ENCODE measurements at regions not wholly inside any gene's neighbourhood (a gene's known extent, or its start where the extent isn't known, plus 50 kb on each side); places are given as distances from the start of the nearest gene placed in this dataset.

DNA sequence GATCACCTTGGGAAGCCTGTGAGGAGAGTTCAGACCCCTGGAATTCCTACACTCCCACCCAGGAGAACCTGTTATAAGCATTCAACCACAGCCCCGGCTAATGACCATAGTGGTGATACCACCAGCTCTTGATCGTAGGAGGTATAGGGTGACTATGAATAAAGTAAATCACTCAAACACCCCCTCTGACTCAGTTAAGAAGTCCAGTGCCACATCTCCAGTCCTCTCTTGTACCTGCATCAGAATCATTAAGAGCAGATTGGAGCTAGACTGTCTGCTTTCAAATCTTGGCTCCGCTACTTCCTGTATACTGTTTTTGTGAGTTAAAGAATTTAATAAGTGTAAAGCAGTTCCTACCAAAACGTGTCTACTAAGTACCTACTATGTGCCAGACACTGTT, 565.1 kb upstream of the DIPK2B start:
- no peak for DNase-seq

DNA sequence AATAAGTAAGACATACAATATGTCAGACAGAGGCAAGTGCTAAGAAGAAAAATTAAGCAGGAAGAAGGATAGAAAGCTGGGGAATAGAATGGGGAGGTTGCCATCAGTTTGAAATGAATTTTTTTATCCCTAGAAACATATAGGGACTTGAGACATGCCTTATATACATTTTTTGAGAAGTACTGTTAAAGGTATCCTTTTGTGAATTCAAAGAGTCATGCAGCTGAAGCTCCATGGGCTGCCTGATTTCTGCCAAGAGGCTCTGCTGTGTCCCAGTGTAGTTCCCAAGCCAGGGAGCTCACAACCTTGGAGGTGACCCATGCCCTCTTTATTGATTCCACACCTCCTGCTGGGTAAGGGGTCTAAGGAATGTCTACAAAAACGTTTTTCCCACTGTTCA, 564.6 kb upstream of the DIPK2B start:
- DNase-seq, result no peak

DNA sequence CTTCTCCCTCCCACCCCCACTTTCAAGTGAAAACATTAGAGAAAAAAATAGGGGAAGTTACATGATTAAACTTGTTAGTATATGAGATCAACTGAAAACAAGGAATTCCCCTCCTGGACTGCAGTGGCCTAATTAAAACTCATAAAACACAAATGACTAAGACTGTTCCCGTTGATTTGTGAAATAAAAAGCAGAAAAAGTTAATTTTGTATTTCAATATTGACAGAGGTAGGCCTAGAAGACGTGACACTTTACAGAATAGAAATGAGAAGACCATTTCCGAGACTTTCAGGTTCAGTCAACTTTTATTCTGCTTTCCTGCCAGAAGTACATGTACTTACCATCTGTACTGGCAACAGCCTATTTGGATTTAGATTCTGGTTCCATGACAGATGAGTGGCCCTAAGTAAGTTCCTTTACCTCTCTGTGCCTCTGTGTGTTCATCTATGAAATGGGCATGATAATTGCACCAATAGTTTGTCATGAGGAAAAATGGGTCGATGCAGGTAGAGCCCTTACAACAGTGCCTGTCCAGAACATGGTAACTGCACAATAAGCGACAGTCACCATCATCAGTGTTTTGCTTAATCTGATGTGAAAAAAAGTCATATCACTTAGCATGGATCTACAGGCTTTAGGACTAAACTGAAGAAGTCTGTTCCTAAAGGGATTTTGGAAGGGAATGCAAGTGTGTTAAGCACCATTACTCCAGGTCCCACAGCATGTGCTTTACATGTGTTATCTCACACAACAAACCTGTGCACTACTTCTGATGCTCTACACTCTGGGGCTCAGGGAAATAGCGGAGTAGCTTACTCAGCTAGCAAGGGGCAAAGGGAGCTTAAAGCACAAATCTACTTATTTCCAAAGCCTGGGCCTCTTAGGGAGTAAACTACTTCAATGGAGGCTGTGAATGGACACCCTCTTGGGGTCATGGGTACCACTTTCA, 562.3 kb upstream of the DIPK2B start:
- no peak for DNase-seq

DNA sequence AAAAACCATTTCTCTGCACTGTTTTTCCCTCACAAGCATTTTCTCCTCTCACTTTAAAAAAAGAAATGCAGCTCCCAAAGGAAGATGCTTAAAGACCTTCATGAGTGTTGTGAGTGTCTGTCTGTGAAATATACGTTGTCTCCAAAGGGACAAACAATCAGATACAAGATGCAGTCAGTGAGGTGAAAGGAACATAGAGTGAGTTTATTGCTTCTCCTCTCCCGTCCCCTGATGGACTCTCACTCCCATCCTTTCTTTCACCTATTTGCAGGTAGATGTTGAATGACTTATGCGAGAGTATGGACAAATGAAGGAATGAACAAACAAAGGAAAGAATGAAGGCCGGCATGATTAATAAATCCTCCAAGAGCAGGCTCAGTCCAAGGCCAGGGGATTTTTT, 561.2 kb upstream of the DIPK2B start:
- no peak for DNase-seq

DNA sequence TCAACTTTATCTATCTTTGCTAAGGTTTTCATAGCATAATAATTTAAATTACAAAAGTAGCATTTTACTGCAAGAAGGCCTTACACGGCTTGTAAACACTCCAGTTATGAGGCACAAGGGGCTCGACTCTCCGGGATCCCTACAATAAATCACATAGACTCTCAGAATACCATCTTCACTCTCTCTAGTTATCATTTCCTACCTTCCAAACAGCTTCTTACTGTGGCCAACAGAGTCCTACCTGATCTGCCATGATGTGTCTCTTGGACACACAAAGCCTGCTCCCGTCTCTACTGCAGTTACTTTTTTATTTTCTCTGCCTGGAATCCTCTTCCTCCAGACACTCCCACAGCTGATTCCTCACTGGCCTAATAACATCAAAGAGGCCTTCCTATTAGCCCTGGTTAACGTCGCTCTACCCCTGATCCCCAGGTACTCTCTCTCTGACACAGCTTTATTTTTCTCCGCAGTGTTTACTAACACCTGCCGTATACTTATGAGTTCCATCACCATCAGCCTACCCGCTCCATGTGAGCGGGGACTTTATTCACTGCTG, 559.6 kb upstream of the DIPK2B start:
- no peak for DNase-seq

DNA sequence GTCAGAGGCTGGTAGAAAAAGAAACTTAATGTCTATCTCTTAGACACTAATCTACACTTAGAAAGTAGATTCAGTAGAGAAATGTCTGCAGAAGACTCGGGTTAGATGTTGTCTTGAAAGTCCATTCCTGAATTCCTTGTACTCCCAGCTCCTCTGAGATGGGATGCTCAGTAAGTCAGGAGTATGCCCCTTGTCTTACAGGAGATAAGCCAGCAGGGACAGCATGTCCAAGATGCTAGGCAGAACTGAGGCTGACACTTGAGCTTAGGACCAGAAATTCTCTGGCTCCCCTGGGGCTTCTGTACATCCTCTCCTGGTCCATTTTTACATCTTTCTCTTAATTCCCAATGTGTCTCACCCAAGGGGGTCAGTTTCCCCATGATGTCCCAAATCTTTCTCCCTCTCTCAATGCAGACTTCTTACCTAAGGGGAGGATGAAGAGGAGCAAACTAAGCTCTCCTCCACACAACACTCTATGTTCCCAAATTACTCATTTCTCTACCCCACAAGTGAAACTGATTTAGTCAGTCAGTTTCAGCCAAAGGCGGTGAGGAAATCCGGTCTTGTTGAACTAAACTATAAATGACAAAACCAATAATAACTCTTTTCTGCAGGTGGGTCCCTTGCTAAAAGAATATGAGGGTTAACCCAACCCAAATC, 558.2 kb upstream of the DIPK2B start:
- DNase-seq, result no peak

DNA sequence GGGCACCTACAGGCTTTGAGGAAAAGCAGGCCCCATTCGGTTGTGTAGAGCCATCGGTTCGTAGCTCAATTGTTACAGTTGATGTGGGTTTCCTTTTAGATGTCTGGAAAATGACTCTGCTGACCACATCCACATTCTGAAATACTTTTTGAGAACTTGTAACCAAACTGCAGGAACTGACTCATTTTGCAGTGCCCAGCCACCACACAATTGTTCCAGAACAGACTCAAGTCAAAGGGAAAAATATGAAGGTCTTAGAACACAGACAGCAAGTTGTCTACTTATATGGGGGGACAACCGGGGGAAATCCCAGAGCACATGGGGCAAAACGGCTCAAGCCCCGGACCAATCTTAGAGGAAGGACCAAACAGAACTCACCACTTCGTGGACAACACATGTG, 557.6 kb upstream of the DIPK2B start:
- DNase-seq, result no peak

DNA sequence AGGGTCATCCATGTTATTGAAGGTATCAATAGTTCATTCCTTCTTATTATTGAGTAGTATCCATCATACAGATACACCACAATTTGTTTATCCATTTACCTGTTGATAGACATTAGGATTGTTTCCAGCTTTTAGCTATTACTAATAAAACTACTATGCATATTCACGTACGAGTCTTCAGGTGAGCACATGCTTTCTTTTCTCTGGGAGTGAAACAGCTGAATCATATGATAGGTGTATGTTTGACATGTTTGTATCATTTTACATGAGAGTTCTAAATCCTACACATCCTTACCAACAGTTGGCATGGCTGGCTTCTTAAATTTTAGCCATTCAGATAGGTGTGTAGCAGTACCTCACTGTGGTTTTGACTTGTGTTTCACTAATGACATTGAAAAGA, 556.6 kb upstream of the DIPK2B start:
- no peak for DNase-seq

DNA sequence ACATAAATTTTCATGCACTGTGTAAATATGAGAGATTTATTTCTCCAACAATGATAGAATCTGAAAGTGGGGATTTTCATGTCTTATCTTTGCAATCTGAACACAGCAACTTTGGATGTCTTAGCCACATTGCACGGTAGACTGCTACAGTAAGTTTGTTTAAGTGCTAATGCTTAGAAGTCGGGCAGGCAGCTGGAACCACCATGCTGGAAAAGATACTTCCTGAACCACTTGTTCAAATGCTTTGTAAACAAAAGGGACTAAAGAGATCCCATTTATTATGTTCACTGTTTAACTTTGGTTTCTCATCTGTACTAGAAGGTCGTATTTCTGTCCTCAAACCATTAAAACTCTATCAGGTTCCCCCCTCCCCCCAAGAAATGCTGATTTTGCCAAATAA, 555.9 kb upstream of the DIPK2B start:
- no peak for DNase-seq

DNA sequence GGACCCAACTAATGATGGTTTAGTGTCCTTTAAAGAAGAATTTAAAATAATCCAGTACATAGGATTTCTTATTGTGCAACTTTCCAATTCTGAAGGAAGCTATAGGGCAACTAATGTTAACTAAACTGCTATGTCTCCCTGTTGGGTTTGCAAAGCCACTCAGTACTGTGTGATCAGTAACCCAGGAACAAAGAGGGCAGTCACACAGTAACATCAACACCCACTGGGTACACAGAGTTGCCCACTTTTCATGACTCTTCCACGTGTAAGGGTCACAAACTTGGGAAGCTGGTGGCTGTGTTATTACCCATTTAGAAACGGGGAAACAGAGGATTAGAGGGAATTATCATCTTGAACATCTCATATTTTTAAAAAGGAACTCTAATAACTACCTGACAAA, 555.0 kb upstream of the DIPK2B start:
- no peak for DNase-seq

DNA sequence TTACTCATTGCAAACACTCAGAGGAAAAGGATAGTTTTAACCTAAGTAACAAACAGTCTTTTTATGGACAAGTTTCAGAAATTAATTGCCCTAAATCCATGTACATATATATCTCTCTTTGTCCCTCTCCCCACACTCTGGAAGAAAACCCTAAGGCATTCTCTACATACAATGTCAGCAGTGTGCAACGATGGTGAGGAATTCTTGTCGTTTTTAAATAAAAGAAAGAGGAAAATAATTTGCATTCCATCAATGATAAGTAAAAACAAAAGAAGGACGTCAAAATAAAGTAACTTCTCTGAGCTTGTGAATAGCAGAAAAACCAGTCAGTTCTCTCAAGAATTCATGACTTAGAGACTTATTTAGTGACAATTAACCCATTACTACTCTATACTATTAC, 550.5 kb upstream of the DIPK2B start:
- no peak for DNase-seq

DNA sequence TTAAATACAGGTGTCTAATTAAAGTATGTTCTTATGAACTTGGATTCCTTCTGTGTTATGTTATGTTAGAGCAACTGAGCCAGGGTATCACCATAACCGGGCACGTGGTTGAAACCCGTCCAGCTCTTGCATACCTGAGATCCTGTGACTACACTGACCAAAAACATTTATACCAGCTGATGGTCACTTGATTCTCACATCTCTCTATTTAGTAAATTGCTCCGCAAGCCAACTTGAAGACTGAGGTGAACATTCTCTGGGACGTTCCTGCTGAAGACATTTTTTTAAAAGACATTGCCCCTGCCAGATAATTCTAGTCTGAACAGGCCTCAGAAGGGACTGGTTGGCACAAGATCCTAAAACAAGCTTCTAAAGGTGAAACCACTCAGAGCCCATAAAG, 550.0 kb upstream of the DIPK2B start:
- no peak for DNase-seq

DNA sequence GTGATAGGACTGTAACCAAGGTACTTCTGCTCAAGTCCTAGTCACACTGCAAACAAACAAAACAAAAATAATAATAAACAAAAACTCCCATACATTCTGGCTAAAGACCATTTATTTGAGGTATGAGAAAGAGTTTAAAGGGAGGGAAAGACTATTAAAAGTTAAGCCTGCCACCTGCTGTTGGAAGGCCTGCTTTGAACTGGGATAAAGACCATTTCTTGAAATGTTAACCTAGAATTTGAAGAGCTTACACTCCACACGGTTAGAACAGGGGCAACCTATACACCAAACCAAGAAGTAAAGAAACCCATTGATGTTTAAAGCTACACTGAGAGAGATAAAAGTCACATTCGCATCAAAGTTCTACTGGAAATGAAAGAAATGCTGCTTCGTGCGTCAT, 548.7 kb upstream of the DIPK2B start:
- DNase-seq, result no peak

DNA sequence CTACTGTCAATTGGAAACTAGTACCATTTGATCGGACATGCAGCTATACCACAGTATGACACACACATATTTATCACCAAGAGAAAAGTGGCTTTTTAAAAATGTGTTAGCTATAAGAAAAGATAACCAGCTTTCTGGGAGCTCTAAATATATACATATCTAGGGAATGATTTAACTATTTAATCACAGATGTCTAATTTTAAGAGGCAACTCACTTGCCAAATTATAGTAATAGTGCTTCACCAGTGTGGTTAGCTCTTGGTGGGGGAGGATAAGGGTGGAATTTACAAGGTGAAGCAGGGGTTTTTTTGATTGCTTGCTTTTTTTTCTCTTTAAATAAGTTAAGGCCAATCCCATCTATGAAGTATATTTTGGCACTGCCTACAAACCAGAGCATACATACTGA, 547.7 kb upstream of the DIPK2B start:
- DNase-seq, result no peak

DNA sequence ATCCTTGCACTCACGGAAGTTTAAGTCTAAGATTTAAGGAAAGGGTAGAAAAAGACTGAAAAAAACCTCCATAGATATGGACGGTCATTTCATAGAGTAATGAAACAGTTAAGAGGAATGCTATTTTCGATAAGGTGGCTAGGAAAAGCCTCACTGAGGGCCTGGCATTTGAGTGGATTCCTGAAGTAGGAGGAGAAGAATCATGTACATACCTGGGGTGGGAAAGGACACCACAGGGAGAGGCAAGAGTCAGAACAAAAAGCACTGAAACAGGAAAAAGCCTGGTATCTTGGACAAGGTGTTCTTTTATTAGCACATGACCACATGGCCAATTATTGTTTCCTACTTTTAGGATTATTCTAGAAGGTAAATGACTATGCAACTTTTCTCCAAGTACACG, 547.2 kb upstream of the DIPK2B start:
- no peak for DNase-seq

DNA sequence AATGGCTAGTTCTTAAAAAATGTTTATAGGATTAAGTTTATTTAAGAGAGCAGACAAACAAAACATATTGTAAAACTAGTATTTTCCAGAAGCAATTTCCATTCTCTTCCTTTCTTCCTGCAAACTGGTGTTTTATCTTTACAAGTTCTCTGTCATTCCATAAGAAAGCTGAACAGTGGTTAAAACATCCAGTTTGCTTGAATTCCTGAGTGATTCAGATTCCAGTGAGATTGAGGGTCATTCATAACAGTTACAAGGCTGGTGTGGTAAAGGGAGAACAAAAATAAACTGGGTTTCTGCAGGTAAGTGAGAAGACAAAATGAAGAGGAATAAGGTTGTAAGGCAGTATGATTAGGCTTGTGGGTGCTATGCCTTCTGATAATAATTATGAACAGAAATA, 544.8 kb upstream of the DIPK2B start:
- no peak for DNase-seq

DNA sequence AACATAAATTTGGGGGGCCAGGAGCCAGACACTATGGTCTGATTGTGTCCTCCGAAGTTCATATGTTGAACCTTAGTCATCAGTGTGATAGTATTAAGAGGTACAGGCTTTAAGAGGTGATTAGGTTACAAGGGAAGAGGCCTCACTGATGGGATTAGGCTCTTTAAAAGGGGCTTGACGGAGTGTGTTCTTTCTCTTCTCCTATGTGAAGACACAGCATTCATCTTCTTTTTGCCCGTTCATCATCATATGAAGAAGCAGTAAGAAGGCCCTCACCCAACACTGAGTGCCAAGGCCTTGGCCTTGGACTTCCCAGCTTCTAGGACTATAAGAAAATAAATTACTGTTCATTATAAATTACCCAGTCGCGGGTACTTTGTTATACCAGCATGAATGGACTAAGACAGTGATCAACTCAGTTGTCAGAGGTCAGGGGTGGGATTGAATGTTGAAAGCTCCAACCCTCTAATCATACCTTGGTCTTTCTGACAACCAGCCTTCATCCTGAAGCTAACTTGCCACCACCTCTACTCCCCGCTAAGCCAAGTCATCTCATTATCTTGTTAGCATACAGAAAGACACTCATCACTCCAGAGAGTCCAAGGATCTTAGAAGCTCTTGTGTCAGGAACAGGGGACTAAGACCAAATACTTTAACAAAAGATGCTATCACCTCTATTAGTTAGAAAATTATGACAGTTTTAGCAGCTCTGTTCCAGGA, 543.4 kb upstream of the DIPK2B start:
- no peak for DNase-seq

DNA sequence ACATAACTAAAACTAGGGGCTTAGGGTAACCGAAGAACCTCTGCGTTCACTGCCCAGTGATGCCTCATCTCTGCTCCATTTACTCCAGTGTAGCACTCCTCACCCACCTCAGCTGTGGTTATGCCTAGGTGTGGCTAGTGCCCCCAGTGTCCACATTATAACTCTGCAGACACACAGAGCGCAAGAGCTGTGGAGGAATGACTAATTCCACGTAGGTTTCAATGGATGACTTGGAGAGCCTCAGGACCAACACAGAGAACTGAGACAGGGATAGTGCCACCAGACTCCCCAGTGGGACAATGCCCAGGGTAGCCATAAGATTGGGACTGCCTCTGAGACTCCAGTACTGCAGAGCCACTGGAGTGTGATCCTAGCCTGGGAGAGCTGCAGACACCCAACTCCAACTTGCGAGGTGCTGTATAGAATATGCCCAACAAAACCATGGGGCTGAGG, 542.4 kb upstream of the DIPK2B start:
- DNase-seq, result no peak

DNA sequence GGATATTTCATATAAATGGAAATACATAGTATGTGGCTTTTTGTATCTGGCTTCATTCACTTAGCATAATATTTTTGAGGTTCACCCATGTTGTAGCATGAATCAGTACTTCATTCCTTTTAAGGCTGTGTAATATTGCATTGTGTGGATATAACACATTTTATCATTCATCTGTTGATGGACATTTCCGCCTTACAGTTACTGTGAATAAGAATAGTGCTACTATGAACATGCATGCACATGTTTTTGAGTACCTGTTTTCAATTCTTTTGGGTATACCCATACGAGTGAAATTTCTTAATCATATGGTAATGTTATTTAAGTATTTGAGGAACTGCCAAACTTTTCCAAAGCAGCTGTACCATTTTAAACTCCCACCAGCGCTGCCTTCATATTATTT, 539.6 kb upstream of the DIPK2B start:
- DNase-seq, result no peak

DNA sequence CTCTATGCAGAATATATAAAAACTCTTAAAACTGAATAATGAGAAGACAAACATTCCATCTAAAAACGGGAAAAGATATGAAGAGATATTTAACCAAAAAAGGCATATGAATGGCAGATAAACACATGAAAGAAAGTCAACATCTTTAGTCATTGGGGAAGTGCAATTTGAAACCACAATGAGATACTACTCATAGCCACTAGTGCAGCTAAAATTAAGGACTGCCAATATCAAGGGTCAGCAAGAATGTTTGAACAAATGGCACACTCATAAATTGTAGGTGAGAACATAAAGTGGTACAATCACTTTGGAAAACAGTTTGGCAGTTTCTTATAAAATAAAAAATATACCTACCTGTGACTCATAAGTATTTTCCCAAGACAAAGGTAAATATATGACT, 534.9 kb upstream of the DIPK2B start:
- no peak for DNase-seq

DNA sequence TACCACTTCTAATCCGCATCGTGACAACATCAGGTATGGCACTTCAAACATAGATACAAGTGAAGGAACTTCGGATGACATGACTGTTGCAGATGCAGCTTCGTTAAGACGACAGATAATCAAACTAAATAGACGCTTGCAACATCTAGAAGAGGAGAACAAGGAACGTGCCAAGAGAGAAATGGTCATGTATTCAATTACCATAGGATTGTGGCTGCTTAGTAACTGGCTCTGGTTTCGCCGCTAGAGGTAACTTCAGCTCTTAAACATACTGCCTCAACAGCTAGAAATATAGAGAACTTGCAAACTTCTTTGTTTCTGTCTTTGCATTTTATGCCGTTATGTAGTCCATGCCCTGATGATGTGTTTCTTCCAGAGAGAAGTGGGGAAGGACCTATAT, 530.8 kb upstream of the DIPK2B start:
- DNase-seq, result no peak

DNA sequence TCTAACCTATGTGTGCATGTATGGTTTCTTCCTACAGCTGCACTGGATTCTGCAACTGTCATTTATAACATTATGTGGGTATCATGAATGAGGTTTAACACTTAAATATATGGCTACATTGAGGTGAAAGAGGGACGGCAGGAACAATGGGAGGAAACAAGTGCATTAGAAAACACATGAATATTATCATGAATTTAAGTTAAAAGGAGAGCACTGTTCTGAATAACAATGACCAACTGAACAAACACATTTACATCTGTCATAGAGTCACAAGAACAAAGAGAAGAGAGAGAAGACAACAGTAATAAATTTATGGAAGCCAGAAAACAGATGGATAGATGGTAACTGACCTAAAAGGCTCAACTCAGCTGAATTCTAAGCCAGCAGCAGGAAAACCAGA, 527.1 kb upstream of the DIPK2B start:
- DNase-seq, result no peak

DNA sequence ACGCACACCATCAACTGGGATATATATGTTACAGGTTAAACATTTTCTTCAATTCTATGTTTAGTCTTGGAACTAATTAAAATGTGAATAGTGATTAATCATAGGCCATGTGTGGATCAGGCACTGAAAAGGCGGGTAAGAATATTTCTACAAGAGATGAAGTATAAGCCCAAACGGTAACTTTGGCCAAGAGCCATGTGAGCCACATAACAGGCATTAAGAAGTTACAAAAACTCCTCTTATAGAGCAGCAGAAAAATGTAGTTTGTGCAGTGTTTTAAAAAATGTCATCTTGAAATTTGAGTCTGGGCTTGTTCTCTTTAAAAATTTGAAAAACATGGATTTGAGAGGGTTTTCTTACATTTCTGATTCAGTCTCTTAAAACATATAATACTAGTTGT, 521.8 kb upstream of the DIPK2B start:
- DNase-seq, result no peak

All from GOT3 (cell line).